M059J (cell line): ENCODE measurements at regions not wholly inside any gene's neighbourhood (a gene's known extent, or its start where the extent isn't known, plus 50 kb on each side); places are given as distances from the start of the nearest gene placed in this dataset.
"Not testable (repeated sequence)": the region's sequence is repeated elsewhere in the genome, so short reads cannot be mapped to it uniquely, and the experiment has no call there.

ENCODE experiments used
- DNase-seq: peaks from one replicate; pipeline ENCODE4 v3.0.0-alpha.2; 2012; ENCODE audit warnings: low read depth

- not testable (repeated sequence) for DNase-seq
Observed at GRCh38 chr7:6990426-6991152, 164.5 kb upstream of the CCZ1B start.

DNA sequence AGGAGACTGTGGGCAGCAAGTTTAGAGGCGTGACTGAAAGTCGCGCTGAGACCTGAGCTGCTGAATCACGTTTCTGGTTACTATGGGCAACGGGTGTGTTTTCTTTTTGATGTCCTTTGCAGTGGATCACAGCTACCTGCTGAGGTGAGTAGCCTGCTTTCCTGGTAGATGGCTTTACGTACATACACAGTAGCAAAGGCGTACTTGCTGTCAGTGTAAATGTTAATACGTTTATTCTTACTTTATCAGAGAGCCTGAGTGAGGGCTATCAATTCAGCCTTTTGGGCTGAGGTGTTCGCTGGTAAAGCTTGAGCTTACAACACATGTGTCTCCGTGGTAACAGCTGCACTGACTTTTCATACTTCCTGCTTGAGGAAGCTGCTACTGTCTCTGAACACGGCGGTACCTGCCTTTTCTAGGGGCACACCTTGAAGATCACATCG is 165.1 kb upstream of the CCZ1B start:
- DNase-seq = peak; percentile 40

- DNase-seq = not testable (repeated sequence)
Observed at GRCh38 chr7:6991686-6992085, 165.6 kb upstream of the CCZ1B start.

GRCh38 chr7:6992133-6992532 is 166.1 kb upstream of the CCZ1B start:
- not testable (repeated sequence) for DNase-seq

- not testable (repeated sequence) for DNase-seq
Observed at GRCh38 chr7:6995026-6995425, 169.0 kb upstream of the CCZ1B start.

DNA sequence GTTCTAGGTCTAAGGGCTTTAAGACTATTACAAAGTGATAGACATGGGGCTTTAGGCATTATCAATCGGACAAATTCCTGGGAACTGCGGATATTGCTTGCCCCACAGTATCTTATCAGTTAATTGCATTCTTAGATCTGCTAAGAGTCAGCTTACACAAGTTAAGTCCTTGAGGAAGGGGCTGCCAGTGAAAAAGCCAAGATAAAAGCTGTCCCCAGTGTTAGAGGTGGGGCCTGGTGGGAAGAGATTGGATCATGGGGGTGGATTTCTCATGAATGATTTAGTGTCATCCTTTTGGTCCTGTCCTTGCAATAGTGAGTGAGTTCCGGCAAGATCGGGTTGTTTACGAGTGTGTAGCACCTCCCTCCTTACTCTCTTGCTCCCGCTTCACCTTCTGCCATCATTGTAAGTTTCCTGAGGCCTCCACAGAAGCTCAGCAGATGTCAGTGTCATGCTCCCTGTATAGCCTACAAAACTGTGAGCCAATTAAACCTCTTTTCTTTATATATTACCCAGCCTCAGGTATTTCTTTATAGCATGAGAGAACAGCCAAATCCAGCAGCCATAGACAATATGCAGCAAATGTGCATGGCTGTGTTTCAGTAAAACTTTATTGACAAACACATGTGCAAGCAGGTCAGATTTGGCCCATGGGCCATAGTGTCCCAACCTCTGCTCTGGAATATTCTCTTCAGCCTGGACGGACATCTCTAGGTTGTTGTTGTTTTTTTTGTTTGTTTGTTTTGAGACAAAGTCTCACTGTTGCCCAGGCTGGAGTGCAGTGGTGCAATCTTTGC is 169.6 kb upstream of the CCZ1B start:
- not testable (repeated sequence) for DNase-seq

DNA sequence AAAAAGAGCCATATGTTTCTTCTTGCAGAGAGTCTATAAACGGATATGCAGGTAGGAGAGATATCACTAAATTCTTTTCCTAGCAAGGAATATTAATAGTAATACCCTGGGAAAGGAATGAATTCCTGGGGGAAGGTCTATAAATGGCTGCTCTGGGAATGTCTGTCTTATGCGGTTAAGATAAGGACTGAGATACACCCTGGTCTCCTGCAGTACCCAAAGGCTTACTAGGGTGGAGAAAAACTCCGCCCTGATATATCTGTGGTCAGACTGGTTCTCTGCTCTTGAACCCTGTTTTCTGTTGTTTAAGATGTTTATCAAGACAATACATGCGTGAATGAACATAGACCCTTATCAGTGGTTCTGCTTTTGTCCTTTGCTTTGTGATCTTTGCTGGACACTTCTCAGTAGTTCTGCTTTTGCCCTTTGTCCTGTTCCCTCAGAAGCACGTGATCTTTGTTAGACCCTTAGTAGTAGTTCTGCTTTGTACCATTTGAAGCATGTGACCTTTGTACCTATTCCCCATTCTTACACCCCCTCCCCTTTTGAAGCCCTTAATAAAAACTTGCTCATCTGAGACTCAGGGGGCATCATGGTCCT is 173.1 kb upstream of the CCZ1B start:
- not testable (repeated sequence) for DNase-seq

DNA sequence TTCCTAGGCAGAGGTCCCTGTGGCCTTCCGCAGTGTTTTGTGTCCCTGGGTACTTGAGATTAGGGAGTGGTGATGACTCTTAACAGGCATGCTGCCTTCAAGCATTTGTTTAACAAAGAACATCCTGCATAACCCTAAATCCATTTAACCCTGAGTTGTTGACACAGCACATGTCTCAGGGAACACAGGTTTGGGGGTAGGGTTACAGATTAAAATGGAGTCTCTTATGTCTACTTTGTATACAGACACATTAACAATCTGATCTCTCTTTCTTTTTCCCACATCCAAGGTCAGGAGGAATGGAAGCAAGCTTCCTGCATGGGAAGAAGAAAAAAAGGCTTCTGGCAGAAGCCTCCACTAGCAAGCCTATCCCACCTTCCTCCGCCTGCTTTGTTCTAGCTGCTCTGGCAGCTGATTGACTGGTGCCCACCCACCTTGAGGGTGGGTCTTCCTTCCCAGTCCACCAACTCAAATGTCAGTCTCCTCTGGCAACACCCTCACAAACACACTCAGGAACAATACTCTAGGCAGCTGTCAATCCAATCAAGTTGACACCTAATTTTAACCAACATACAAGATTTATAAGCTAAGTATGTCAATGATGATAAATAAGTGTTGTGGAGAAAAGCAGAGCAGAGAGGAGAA is 176.5 kb upstream of the CCZ1B start:
- no peak for DNase-seq

DNA sequence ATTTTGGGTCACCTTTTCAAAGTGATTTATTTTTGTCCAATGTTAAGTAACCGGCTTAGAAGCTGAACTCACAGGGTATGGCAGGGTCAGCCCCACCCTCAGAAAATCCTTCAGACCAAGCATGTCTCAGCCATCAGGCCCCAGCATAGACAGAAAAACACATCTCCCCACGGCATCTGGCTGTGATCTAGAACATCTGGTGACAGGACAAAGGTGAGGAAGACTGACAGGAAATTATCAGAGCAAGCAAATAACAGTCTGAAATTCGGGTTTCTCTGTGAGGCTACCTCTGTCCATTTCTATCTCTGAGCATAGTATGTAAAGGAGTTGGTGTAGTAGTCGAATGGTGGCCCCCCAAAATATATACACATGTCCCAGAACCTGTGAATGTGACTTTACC is 177.0 kb upstream of the C1GALT1 start:
- DNase-seq = no peak

DNA sequence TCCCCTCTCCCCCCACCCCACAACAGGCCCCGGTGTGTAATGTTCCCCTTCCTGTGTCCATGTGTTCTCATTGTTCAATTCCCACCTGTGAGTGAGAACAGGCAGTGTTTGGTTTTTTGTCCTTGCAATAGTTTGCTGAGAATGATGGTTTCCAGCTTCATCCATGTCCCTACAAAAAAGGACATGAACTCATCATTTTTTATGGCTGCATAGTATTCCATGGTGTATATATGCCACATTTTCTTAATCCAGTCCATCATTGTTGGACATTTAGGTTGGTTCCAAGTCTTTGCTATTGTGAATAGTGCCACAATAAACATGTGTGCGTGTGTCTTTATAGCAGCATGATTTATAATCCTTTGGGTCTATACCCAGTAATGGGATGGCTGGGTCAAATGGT is 176.4 kb upstream of the C1GALT1 start:
- not testable (repeated sequence) for DNase-seq

- DNase-seq = not testable (repeated sequence)
Observed at GRCh38 chr7:7011241-7011640, 171.1 kb upstream of the C1GALT1 start.

DNA sequence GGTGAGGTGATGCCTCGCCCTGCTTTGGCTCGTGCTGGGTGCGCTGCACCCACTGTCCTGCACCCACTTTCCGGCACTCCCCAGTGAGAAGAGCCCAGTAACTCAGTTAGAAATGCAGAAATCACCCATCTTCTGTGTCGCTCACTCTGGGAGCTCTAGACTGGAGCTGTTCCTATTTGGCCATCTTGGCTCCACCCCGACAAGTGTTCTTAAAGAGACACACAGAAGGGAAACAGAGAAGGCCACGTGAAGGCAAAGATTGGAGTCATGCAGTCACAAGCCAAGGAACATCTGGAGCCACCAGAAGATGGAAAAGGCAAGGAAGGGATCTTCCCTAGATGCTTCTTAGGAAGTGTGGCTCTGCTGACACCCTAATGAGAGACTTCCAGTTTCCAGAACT is 170.6 kb upstream of the C1GALT1 start:
- DNase-seq = not testable (repeated sequence)

- DNase-seq = peak; percentile 72
Observed at GRCh38 chr7:7014827-7015595, 167.3 kb upstream of the C1GALT1 start.

- peak; percentile 89 for DNase-seq
Observed at GRCh38 chr7:7017707-7018280, 164.6 kb upstream of the C1GALT1 start.

GRCh38 chr7:7018290-7018689 is 164.1 kb upstream of the C1GALT1 start:
- peak; percentile 71 for DNase-seq

- no peak for DNase-seq
Observed at GRCh38 chr7:7032221-7032620, 150.1 kb upstream of the C1GALT1 start.

- DNase-seq = no peak
Observed at GRCh38 chr7:7035851-7036250, 146.5 kb upstream of the C1GALT1 start.

DNA sequence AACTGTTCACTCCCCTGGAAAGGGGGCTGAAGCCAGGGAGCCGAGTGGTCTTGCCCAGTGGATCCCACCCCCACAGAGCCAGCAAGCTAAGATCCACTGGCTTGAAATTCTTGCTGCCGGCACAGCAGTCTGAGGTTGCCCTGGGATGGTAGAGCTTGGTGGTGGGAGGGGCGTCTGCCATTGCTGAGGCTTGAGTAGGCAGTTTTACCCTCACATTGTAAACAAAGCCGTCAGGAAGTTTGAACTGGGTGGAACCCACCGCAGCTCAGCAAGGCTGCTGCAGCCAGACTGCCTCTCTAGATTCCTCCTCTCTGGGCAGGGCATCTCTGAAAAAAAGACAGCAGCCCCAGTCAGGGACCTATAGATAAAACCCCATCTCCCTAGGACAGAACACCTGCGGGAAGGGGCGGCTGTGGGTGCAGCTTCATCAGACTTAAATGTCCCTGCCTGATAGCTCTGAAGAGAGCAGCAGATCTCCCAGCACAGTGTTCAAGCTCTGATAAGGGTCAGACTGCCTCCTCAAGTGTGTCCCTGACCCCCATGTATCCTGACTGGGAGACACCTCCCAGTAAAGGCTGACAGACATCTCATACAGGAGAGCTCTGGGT is 140.0 kb upstream of the C1GALT1 start:
- DNase-seq = peak; percentile 25

- no peak for DNase-seq
Observed at GRCh38 chr7:7044806-7045205, 137.5 kb upstream of the C1GALT1 start.

DNA sequence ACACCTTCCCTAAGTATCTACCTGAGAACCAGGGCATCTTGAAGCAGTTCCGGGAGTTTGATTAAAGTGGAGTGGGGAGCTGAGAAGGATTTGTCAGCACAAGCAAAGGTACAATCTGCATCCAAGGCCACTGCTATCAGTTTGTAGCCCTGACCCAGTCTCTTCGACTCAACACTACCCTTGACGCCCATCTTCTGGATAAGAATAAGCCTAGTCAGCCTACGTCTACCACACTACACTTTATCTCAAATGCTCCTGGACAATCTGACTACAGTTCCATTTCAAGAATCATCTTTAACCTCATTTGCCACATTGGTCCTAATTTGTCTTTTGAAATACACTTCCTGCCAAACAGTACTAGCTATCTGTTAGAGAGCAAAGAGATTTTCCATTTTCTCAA is 134.1 kb upstream of the C1GALT1 start:
- DNase-seq = no peak
